ENCODE measurements at regions not wholly inside any gene's neighbourhood (a gene's known extent, or its start where the extent isn't known, plus 50 kb on each side); places are given as distances from the start of the nearest gene placed in this dataset.
A peak's percentile ranks its signal among the peaks of the same experiment; 100 is the strongest.

DNA sequence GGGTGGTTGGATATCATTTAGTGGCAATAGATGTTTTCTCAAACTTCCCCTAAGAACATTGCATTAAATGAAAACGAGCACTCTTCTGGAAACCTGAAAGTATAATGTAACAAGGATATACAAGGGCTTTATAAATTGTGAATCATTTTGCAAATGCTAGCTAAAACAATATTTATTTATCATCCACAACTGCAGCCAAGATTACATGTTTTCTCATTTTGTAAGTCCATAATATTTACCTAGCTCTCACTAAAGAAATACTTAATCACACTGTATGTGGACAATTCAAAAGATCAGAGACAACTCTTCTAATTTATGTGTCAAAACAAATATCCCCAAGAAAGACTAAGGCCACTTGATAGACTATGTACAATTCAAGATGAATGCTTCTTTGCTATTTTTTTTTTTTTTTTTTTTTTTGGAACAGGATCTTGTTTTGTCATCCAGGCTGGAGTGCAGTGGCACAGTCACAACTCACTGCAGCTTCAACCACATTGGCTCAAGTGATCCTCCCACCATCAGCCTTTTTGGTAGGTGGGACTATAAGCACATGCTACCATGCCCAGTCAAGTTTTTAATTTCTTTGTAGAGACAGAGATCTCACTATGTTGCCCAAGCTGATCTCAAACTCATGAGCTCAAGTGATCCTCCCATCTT is 427.7 kb upstream of the THBS1 start:
- no peak for DNase-seq (ENCODE audit: low spot score)

DNA sequence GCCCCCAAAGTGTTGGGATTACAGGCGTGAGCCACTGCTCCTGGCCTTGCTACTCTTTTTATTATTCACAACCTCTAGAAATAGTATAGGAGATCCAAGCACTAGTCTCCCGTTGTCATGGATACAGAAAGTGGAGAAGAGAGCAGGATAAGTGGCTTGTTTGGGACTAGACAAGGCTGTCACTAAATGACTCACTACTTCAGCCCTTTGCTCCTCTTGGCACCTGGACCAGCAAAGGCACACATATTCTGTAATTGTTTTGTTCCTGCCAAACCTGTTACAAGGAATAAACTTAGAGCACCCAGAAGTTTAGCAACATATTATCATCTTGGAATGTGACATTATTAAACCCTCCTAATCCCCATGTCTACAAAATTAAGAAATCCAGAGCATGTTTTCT is 427.2 kb upstream of the THBS1 start:
- no peak for DNase-seq (ENCODE audit: low spot score)

GRCh38 chr15:39154227-39154638 is 426.6 kb upstream of the THBS1 start:
- DNase-seq (ENCODE audit: low spot score): no peak

GRCh38 chr15:39154776-39155175 is 426.1 kb upstream of the THBS1 start:
- no peak for DNase-seq (ENCODE audit: low spot score)

- DNase-seq (ENCODE audit: low spot score): peak; percentile 35
These were observed 424.7 kb upstream of the THBS1 start for GRCh38 chr15:39156166-39156565.

GRCh38 chr15:39156646-39157250 is 424.1 kb upstream of the THBS1 start:
- no peak for DNase-seq (ENCODE audit: low spot score)

GRCh38 chr15:39157882-39158281 is 423.0 kb upstream of the THBS1 start:
- DNase-seq (ENCODE audit: low spot score): no peak

- DNase-seq (ENCODE audit: low spot score): no peak
These were observed 421.0 kb upstream of the THBS1 start for GRCh38 chr15:39159833-39160232.

- no peak for DNase-seq (ENCODE audit: low spot score)
These were observed 419.8 kb upstream of the THBS1 start for GRCh38 chr15:39161096-39161495.

- no peak for DNase-seq (ENCODE audit: low spot score)
These were observed 415.7 kb upstream of the THBS1 start for GRCh38 chr15:39165020-39165706.

DNA sequence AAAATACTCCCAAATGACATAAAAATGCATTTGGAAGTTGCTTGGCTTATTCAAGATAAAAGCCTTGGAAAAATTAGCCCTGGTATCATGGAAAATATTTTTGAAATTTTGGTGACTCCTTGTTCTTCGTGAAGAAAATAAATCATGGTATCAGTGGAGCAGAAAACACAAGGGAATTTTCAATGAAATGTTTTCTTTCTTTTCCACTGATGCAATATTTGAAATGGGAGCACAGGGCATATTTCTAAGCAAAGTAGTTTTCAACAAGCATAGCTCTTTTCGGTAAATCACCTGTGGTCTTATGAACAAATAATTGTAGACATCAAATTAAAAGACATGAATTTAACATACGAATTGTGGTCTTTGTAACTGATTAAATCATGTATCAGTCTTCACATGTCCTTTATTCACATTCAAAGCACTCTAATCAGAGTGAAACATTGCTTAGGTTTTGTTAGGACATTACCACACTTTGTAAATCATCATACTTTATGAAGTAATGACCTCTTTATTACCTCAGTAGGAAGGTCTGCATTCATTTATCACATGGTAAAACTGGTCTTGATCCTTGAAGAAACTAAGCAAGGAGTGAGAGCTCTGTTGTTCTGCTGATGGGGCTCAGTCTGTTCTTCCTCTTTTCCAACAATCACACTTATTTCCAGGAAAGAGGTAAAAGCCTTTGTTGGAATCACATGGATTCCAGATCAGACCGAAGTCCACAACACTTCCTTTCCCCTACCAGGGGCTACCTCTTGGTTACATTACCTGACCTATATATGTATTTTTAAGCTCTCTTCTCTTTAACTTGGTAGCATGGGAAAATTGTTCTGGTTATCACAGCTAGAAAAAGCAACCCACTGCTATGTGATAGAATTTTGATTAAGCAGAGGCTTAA is 413.5 kb upstream of the THBS1 start:
- DNase-seq (ENCODE audit: low spot score): no peak

GRCh38 chr15:39171944-39172368 is 408.9 kb upstream of the THBS1 start:
- DNase-seq (ENCODE audit: low spot score): peak; percentile 60

GRCh38 chr15:39172380-39173281 is 408.2 kb upstream of the THBS1 start:
- peak; percentile 51 for DNase-seq (ENCODE audit: low spot score)

GRCh38 chr15:39173426-39173825 is 407.5 kb upstream of the THBS1 start:
- DNase-seq (ENCODE audit: low spot score): no peak

- DNase-seq (ENCODE audit: low spot score): no peak
These were observed 406.5 kb upstream of the THBS1 start for GRCh38 chr15:39174332-39174731.

- no peak for DNase-seq (ENCODE audit: low spot score)
These were observed 404.8 kb upstream of the THBS1 start for GRCh38 chr15:39176030-39176429.

DNA sequence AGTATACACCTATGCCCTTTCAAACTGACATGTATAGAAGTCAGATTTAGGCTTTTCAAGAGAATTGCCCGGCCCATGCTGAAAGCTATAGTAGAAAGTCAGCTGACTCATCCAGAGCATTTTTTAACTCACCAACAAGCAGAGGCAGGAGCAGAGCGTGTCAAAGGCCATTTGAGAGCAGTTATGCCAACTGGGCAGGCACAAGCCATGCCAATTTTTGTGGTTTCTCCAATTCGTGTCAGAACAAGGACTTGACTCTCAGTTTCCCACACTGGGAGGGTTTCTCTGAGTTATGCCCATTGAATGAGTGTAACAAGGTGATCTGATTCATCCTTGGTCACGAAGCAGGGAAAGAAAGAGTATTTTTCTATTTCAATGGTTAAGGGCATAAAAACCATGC is 403.3 kb upstream of the THBS1 start:
- no peak for DNase-seq (ENCODE audit: low spot score)

GRCh38 chr15:39180030-39180429 is 400.8 kb upstream of the THBS1 start:
- no peak for DNase-seq (ENCODE audit: low spot score)

DNA sequence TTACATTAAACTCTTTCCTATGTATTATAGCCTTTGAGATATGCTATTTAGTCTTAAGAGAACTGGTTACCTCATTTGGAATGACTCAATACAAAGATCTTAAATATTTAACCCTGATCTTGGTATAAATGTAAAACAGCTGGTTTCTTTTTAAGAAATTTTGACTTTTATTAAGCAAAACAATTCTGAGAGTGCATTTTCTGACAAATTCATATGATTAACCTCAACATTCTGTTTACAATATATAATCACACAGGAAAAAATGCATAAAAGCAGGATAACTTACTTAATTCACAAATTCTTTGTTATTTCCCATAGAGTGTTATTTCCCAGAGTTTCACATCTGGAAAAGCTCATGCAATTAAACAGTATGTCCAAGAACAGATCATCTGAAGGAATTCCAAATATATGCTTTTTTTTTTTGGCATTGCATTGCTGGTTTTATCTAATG is 400.4 kb upstream of the THBS1 start:
- DNase-seq (ENCODE audit: low spot score): no peak

GRCh38 chr15:39181056-39181747 is 399.7 kb upstream of the THBS1 start:
- no peak for DNase-seq (ENCODE audit: low spot score)

DNA sequence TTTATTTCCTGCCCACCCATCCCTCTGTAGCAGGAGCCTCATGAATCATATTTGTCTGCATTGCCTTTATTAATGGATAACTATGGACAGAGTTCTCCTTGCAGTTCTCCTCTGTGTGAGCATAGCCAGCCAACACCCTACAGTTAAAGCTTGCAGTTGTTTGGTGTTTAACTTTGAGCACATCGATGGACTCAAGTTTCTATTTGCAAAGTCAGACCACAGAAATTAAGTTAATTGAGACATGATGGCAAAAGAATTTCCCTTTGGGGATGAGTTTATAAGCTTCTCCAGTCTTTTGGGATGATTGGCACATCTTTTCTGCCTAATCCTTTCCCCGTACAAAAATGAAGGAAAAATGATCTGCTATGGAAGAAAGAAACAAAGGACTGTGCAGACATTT is 398.9 kb upstream of the THBS1 start:
- DNase-seq (ENCODE audit: low spot score): no peak
